Amniotic stem cell (primary cell): ENCODE measurements at regions not wholly inside any gene's neighbourhood (a gene's known extent, or its start where the extent isn't known, plus 50 kb on each side); places are given as distances from the start of the nearest gene placed in this dataset.
"Not testable (repeated sequence)": the region's sequence is repeated elsewhere in the genome, so short reads cannot be mapped to it uniquely, and the experiment has no call there.

Experiments used
- DNase-seq: peaks from one replicate; lab custom pipeline; 2025; lab: John Stamatoyannopoulos, UW

- DNase-seq = no peak
Measured at GRCh38 chr3:26070854-26071253, 281.0 kb downstream of the OXSM start.

- no peak for DNase-seq
Measured at GRCh38 chr3:26074080-26074479, 284.2 kb downstream of the OXSM start.

DNA sequence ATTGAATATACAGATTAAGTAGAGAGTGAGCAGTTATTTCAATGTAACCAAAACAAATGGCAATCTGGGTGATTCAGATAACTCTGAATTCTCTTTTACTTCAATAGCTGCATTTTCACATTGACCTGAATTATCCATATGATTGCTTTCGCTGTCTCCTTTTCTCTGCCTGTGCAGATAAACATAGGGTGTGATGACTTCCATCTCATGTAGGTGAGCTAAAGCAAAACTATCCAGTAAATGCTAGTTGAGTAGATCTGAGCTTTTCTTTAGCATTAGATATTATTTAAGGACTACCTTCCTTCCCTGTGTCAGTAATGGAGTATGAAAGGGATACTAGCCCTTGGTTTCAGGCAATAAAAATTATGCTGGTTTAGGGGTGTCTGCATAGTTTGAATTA, 288.6 kb downstream of the OXSM start:
- no peak for DNase-seq

DNA sequence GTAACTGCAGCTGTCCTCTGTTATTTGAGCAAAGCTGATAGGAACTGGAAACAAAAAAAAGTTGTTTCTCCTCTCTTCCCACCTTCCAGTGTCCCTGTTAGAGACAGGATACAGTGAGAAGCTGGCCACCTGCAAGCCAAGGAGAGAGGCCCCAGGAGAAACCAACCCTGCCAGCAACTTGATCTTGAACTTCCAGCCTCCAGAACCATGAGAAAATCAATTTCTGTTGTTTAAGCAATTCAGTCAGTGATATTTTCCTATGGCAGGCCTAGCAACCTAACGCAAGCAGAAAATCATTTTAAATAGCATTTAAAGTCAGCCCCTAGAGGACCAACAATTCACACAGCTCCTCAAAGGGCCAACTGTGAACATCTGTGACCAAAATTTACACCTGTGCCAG, 291.3 kb downstream of the OXSM start:
- DNase-seq = no peak

- DNase-seq = no peak
Measured at GRCh38 chr3:26081806-26082205, 291.9 kb downstream of the OXSM start.

DNA sequence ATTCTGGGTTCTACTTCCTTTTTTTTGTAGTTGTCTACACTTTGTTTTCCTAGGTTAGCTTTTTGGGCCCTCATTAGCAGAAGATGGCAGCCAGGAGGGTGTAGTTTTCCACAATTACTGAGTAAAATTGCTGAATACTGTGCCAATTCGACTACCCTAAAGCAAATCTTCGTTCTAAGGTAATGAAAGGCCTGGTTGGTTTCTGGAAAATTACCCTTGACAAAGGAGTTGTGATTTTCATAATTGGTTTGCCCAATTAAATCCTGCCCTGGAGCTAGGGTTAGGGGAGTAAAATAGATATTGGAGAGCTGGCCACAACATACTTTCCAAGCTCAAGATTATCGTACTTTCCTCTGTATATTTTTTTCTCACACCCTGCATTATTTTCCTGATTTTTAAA, 293.0 kb downstream of the OXSM start:
- DNase-seq = no peak

- DNase-seq = no peak
Measured at GRCh38 chr3:26084629-26085028, 294.7 kb downstream of the OXSM start.

GRCh38 chr3:26087751-26088150, 297.9 kb downstream of the OXSM start:
- DNase-seq = no peak

DNA sequence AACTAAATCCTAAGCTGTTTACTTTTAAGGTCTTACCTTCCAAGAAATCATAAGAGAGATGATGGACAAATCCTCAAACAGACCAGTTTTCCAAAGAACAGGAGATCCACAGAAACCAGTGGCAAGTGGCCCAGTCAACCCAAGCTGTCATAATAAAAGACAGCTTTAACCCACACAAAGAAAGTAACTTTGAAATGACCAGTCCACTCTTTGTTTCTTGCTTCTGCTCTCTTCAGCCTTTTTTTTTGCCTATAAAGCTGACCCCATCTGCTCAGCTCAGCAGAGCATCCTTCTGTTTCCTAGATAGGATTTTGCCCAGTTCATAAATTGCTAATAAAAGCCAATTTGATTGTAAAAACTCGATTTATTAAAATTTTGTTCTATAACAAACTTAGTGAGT, 299.4 kb downstream of the OXSM start:
- DNase-seq = no peak

- no peak for DNase-seq
Measured at GRCh38 chr3:26090589-26090988, 300.7 kb downstream of the OXSM start.

- no peak for DNase-seq
Measured at GRCh38 chr3:26091096-26091495, 301.2 kb downstream of the OXSM start.

DNA sequence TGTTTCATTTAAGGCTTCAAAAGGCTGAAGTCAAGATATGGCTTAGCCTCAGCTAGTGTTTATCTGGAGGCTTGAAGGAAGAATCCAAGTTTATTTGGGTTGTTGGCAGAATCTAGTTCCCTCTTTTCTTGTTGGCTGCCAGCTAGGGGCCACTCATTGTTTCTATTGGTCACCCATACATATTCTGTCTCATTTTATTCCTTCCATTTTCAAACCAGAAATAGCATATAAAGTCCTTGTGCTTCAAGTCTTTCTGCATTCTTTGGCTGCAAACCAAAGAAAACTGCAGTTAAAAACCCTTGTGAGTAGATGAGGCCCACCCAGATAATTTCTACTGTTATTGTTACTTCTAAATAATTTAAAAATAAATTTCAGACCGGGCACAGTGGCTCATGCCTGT, 301.7 kb downstream of the OXSM start:
- no peak for DNase-seq

- DNase-seq = not testable (repeated sequence)
Measured at GRCh38 chr3:26097111-26097510, 307.2 kb downstream of the OXSM start.

DNA sequence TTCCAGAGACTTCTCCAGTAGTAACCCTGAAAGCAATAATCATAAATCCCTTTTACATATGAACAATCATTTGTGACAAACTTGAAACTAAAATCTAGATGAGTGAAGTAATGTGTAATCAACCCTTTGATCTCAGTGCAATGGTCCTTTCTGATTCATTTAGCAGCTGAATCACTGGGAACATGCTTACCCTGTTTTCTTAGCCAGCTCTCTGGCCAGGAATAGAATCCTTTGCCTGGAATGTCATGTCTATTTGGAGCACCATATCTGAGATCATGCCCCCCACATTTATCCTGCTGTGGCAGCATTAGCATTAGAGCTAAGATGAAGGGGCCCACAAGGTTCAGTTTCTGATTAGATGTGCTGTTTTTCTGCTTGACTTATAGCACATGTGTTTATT, 309.8 kb downstream of the OXSM start:
- DNase-seq = no peak

GRCh38 chr3:26100176-26100575, 310.3 kb downstream of the OXSM start:
- DNase-seq = no peak

DNA sequence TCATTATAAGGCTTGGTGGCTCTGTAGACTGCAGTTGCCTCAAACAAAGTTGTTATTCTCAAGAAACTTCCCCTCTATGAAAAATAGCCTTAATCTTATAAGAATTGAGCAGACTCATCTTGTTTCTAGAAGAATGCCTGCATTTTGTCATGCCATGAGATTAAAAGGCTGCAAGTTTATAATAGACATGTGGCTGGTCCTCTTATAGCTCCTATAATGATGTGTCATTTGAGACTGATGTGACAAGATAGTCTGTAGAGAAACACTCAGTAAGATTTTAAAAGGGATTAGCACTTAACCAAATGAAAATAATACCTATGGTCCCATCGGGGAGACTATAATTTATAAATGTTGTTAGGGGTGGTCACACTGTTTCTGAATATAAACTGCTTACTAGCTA, 312.5 kb downstream of the OXSM start:
- no peak for DNase-seq

- no peak for DNase-seq
Measured at GRCh38 chr3:26104851-26105251, 315.0 kb downstream of the OXSM start.

GRCh38 chr3:26105261-26105660, 315.4 kb downstream of the OXSM start:
- DNase-seq = no peak

GRCh38 chr3:26106228-26106627, 316.3 kb downstream of the OXSM start:
- DNase-seq = no peak

DNA sequence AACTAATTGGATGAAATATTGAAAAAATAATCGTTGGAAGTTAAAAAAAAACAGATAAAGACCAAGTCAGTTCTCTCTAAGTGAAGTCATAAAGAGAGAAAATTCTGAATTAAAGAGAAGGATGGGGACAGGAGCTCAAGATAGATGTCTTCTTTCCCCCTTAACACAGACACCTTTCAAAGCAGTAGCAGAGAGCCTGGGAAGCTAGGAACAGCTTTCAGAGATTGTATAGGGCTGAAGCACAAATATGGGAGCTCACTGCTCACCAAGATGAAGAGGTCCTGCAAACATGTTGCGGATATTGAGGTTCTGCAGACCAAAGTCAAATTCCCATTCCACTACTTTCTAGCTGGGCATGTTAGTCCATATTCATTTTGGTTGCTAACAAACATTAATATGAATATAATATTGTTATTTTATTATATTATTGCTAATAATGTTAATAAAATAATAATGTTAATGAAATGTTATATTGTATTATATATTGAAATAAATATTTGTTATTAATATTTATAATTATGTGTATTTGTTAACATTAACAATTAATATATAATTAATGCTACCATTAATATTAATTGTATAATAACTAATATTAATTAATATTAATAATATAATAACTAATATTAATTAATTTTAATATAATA, 319.1 kb downstream of the OXSM start:
- no peak for DNase-seq

GRCh38 chr3:26114851-26115250, 325.0 kb downstream of the OXSM start:
- no peak for DNase-seq

DNA sequence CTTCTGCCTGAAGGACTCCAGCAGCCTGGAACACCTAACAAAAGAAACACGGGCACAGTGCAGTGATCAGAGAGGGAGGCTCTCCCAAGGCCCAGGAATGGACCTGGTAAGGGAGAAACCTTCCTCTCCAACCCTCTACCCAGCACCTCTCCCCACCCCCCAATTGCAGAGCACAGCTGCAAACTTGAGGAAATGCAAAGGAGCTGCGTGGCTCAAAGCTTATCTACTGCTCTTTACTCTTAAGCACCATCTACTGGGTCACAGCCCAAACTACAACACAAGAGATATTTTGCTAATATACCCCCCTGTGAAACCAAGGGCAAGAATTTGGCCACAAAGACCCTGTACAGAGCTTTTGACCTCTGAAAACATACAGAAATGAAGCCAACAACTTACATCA, 328.3 kb downstream of the OXSM start:
- DNase-seq = no peak

DNA sequence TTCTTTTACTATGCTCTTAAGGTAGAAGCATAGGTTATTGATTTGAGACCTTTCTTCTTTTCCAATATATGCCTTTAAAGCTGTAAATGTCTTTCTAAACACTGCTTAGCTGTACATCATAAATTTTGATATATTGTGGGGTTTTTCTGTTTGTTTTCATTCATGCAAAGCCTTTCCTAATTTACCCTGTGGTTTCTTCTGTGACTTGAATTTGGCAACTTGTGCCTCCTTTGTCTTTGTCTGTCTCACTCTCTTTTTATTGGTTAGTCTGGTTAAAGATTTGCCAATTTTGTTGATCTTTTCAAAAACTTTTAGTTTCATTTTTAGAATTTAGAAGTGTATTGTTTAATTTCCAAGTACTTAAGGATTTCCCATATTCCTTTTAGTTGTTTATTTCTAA, 343.1 kb downstream of the OXSM start:
- no peak for DNase-seq

GRCh38 chr3:26141296-26141695, 351.4 kb downstream of the OXSM start:
- no peak for DNase-seq

GRCh38 chr3:26145769-26146168, 355.9 kb downstream of the OXSM start:
- DNase-seq = no peak
